Dedifferentiated amniotic fluid mesenchymal stem cell (primary cell): ENCODE measurements at regions not wholly inside any gene's neighbourhood (a gene's known extent, or its start where the extent isn't known, plus 50 kb on each side); places are given as distances from the start of the nearest gene placed in this dataset.

Source experiments
- DNase-seq: peaks from one replicate; pipeline ENCODE4 v3.0.0-alpha.2; 2016; ENCODE audit errors: extremely low spot score

- no peak for DNase-seq
Observed at GRCh38 chr9:106708475-106709146, 154.4 kb upstream of the ZNF462 start.

DNA sequence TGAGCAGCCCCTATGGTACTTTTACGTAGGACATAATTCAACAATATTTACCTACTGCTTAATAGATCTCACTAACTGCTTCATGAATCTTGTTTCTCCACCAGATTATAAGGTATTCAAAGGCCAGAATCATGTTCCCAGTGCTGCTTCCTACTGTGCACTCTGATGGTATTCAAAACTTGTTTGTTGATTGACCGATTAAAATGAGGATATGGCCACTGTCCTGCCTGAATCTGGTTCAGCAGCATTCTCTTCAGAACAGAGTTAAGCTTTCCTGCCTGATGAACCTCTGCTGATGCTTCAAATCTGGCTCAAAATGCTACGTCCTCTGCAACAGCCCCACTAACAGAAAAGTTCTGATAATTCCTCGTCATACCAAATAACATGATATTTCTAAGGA, 150.7 kb upstream of the ZNF462 start:
- DNase-seq: no peak

DNA sequence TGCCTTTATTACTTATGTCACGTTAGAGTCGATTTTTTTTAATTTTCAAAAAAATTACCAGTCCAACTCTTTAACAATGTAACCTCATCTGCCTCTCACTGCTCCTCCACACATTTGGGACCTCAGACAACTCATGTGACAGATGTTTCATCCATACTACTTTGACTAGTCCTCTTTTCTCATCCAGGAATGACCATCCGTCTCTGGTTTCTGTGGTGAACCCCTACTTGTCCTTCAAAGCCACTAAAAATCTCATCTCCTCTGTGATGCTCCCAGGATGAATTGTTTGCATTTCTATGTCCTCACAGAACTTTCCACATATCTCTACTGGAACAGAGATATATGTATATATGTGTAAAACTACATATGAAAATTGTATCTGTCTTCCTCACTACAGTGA, 149.8 kb upstream of the ZNF462 start:
- no peak for DNase-seq

GRCh38 chr9:106716820-106717219, 146.1 kb upstream of the ZNF462 start:
- no peak for DNase-seq

GRCh38 chr9:106717686-106718085, 145.3 kb upstream of the ZNF462 start:
- DNase-seq: peak; percentile 58

GRCh38 chr9:106718936-106719335, 144.0 kb upstream of the ZNF462 start:
- DNase-seq: peak; percentile 54

DNA sequence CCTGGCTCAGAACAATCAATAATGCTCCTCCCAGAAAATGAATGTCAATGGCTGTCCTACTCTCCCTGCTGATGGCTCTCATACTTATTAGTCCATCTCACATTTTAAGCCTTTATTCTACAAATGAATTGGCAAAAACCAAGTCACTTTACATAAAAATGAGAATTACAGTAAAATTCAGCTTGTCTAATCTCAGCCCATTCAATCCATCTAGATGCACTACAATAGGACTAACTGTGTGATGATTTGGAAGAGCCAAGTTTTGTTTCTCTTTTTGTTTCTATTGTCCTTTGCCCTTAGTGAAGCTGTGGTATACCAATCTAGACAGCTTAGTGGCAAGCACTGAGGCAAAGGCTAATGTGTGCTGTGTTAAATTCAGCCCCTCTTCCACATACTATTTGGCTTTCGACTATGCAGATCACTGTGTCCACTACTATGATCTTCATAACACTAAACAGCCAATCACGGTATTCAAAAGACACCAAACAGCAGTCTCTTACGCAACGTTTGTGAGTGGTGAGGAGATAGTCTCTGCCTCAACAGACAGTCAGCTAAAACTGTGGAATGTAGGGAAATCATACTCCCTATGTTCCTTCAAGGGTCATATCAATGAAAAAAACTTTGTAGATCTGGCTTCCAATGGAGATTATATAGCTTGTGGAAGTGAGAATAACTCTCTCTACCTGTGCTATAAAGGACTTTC, 140.8 kb upstream of the ZNF462 start:
- no peak for DNase-seq

DNA sequence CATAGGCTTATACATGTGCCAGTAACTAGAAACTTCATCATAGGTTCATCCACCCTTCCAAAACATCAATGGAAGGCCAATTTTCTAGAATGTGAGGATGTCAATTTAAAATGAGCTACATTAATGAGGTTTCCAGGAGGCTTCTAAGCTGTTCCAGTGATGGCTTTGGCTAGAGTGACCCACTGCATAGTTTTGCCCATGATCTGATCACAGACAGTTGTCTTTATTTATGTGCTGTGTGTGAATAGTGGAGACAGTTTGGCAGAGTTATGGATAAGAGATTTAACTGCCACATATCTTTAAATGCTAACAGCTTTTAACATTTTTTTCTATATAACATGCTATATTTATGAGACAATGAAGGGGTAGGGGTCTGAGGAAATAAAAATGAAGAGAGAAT, 139.0 kb upstream of the ZNF462 start:
- DNase-seq: no peak

- DNase-seq: no peak
Observed at GRCh38 chr9:106724566-106724965, 138.4 kb upstream of the ZNF462 start.

DNA sequence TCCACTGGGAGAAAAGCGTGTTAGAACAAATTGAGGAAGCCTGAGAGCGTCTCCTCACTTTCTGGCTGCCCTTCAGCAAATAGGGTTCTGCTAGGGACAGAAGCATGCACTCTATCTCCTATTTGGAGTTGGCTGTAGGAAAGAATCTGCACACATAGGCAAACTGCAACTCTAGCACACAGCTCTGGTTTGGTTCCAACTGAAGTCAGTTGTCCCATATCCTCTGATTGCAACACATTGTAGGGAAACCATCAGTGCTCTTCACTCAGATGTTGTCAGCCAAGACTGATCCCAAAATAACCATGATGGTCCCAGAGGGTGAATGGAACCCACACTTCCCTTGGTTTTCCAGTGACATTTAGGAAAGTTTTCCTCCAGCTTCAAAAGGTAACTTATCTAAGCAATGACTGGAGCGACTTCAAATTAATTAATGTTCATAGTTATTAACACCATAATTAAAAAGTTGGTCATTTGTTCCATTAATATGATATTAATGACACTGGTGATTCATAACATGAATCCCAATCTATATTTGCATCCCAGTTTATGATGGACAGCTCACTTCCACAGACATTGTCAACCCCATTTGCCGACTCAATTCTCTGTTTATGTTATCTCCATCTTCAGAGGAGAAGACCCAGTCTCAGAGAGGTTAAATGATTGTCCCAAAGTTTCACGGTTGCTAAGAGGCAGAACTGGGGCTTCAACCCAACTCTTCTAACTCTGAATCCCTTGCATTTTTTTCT, 136.7 kb upstream of the ZNF462 start:
- DNase-seq: no peak

GRCh38 chr9:106727969-106728368, 135.0 kb upstream of the ZNF462 start:
- no peak for DNase-seq

DNA sequence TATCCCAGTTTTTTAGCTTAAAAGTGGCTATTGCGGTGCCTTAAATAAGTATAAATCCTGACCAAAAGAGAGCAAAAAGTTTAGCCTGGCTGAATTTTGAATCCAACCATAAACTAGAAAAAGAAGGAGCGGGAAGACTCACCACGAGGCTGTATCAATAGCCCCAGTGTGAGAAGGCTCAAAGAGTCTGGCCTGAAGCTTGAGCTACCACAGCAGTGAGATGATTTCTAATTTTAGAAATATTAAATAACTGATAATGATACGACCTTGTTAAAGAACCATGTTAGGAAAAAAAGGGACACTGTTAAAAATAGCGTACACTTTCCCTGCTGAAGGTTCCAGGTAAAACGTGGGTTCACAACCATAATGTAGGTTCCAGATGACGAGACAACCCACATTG, 134.1 kb upstream of the ZNF462 start:
- no peak for DNase-seq

DNA sequence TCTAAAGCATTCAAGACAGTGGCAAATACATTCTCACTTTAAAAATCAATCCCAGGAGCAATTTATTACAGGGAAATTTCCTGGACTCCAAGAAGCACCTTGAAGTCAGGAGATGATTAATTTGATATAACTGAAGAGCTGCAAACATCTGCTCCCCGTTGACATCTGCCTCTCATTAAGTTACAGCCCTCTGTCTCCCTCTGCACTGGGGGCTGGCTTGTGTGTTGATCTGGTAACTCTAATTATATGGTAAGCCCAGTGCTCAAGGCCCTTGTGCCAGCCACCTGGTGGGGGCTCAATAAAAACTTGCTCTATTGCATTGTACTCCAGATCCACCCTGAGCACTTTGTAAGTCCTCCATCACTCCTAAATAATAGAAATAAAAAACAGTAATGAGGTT, 131.1 kb upstream of the ZNF462 start:
- no peak for DNase-seq

GRCh38 chr9:106733828-106734380, 129.1 kb upstream of the ZNF462 start:
- DNase-seq: no peak

DNA sequence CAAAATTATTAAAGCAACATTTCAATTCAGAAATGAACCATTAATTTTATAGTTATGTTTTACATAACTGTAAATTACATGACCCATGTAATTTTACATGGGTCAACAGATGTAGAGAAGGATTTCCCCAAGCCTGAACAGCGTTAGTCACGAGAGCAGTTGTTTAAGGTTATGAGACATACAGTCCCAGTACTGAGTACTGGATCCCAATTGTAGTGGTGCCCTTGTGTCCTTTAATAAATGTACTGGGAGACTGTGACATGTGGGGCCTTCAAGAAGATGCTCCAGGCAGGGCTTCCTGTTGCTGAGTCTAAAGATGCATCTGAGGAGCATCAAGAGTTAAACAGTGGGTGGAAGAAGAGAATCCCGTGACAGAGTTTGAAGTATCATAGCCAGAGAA, 125.5 kb upstream of the ZNF462 start:
- DNase-seq: no peak

GRCh38 chr9:106738109-106738508, 124.9 kb upstream of the ZNF462 start:
- DNase-seq: no peak

DNA sequence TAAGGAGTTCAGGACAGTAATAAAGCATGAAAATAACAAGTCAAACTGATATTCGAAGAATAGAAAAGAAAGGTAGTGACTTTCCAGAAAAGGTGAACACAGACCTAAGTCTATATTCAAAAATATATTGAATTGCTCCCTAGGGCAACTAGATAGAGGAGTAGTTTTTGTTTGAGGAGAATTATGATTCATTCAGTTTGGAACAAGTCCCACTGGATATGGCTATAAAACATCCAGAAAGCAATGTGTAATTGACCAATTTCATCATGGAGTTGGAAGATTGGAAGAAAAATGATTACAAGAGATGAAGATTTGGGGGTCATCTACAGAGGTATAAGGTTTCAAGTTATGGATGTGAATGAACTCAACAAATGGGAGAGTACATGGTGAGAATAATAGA, 117.5 kb upstream of the ZNF462 start:
- peak; percentile 28 for DNase-seq

- DNase-seq: no peak
Observed at GRCh38 chr9:106745876-106746275, 117.1 kb upstream of the ZNF462 start.

- no peak for DNase-seq
Observed at GRCh38 chr9:106751681-106752080, 111.3 kb upstream of the ZNF462 start.

DNA sequence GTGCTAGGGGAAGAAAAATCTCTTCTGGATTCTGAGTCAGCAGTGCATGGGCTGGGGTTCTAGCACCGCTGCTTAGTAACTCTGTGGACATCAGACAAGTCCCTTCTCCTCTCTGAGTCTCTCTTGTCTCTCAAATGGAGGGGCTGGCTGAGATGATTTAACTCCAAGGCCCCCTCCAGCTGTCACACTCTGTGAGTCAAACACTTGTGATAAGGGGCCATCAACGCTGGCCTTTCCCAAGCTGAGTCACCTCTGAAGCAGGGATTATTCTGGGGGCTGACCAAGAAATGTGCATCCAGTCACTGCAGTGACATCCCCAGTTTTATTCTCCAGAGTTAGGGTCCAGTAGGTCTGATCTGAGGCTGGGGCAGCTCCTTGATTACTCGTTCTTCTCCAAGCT, 110.4 kb upstream of the ZNF462 start:
- DNase-seq: no peak

DNA sequence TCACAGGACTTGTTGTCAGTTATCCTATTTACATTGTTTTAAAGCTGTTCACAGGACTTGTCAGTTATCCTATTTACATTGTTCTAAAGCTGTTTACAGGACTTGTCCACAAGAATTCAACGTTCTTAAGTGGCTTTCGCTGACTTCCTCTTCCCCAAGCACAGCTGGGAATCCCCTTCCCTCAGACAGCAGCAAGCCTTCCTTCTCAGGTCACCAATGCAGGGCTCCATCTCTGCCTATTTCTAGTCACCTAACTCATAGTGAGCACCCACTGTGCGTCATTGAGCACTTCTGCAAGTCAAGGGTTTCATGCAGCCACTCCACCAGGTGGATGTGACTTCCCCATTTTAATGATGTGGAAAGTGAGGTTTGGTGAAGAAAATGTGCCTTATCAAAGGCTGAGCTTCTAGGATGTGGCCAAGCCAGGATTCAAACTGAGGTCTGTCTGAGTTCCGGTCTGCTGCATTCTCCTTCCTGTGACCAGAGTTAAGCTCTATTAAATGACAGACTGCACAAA, 109.8 kb upstream of the ZNF462 start:
- no peak for DNase-seq

GRCh38 chr9:106755736-106756135, 107.2 kb upstream of the ZNF462 start:
- no peak for DNase-seq
